ENCODE measurements at regions not wholly inside any gene's neighbourhood (a gene's known extent, or its start where the extent isn't known, plus 50 kb on each side); places are given as distances from the start of the nearest gene placed in this dataset.

GRCh38 chr3:110518031-110518430 is 553.6 kb upstream of the NECTIN3 start:
- TF ChIP-seq, protein P1, sequence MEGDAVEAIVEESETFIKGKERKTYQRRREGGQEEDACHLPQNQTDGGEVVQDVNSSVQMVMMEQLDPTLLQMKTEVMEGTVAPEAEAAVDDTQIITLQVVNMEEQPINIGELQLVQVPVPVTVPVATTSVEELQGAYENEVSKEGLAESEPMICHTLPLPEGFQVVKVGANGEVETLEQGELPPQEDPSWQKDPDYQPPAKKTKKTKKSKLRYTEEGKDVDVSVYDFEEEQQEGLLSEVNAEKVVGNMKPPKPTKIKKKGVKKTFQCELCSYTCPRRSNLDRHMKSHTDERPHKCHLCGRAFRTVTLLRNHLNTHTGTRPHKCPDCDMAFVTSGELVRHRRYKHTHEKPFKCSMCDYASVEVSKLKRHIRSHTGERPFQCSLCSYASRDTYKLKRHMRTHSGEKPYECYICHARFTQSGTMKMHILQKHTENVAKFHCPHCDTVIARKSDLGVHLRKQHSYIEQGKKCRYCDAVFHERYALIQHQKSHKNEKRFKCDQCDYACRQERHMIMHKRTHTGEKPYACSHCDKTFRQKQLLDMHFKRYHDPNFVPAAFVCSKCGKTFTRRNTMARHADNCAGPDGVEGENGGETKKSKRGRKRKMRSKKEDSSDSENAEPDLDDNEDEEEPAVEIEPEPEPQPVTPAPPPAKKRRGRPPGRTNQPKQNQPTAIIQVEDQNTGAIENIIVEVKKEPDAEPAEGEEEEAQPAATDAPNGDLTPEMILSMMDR (IDR thresholded peaks at IDR 0.05) = no peak
- TF ChIP-seq POLR2A (IDR thresholded peaks at IDR 0.05) = no peak

All from Peyer's patch (tissue), 4 donors.